ENCODE measurements at regions not wholly inside any gene's neighbourhood (a gene's known extent, or its start where the extent isn't known, plus 50 kb on each side); places are given as distances from the start of the nearest gene placed in this dataset.

- no peak overlapping the region for H3K4me3 ChIP-seq (ENCODE audit: low read length)
- H3K36me3 ChIP-seq (ENCODE audit: insufficient read depth, low read depth, low read length), result no peaks in the 10 kb centered on the region
- peaks cover 3% of the 10 kb centered on the region; the same call in 1 of the 2 replicates for H3K4me1 ChIP-seq (ENCODE audit: insufficient read depth, low read length)
- no peak overlapping the region for H3K27ac ChIP-seq (ENCODE audit: low read length)
- no peaks in the 10 kb centered on the region for H3K27me3 ChIP-seq (ENCODE audit: insufficient read depth, low read length)
- H3K9ac ChIP-seq (ENCODE audit: low read depth, low read length), result no peak overlapping the region
- H3K9me3 ChIP-seq (ENCODE audit: insufficient read depth, low read depth, low read length), result no peaks in the 10 kb centered on the region
Measured at GRCh38 chr14:103257211-103257962, 76.7 kb upstream of the EIF5 start.

- H3K36me3 ChIP-seq (ENCODE audit: insufficient read depth, low read depth, low read length), result no peaks in the 10 kb centered on the region
- no peak overlapping the region for H3K27ac ChIP-seq (ENCODE audit: low read length)
- H3K9me3 ChIP-seq (ENCODE audit: insufficient read depth, low read depth, low read length), result no peaks in the 10 kb centered on the region
- no peaks in the 10 kb centered on the region for H3K27me3 ChIP-seq (ENCODE audit: insufficient read depth, low read length)
- no peak overlapping the region for H3K4me3 ChIP-seq (ENCODE audit: low read length)
- H3K9ac ChIP-seq (ENCODE audit: low read depth, low read length), result no peak overlapping the region
- H3K4me1 ChIP-seq (ENCODE audit: insufficient read depth, low read length), result peaks cover 3% of the 10 kb centered on the region; the same call in 1 of the 2 replicates
Measured at GRCh38 chr14:103258211-103258610, 75.8 kb upstream of the EIF5 start.

GRCh38 chr14:103259184-103259583 is 74.9 kb upstream of the EIF5 start:
- Histone ChIP-seq H3K27me3 (ENCODE audit: insufficient read depth, low read length) (no peaks in the 10 kb centered on the region), H3K9ac (ENCODE audit: low read depth, low read length) (no peak overlapping the region), H3K4me1 (ENCODE audit: insufficient read depth, low read length) (peaks cover 3% of the 10 kb centered on the region; the same call in 1 of the 2 replicates), H3K4me3 (ENCODE audit: low read length) (no peak overlapping the region), H3K9me3 (ENCODE audit: insufficient read depth, low read depth, low read length) (no peaks in the 10 kb centered on the region), H3K36me3 (ENCODE audit: insufficient read depth, low read depth, low read length) (no peaks in the 10 kb centered on the region), H3K27ac (ENCODE audit: low read length) (no peak overlapping the region)

- peaks cover 3% of the 10 kb centered on the region; the same call in 1 of the 2 replicates for H3K4me1 ChIP-seq (ENCODE audit: insufficient read depth, low read length)
- H3K4me3 ChIP-seq (ENCODE audit: low read length), result no peak overlapping the region
- no peaks in the 10 kb centered on the region for H3K9me3 ChIP-seq (ENCODE audit: insufficient read depth, low read depth, low read length)
- no peaks in the 10 kb centered on the region for H3K27me3 ChIP-seq (ENCODE audit: insufficient read depth, low read length)
- no peaks in the 10 kb centered on the region for H3K36me3 ChIP-seq (ENCODE audit: insufficient read depth, low read depth, low read length)
- no peak overlapping the region for H3K9ac ChIP-seq (ENCODE audit: low read depth, low read length)
- no peak overlapping the region for H3K27ac ChIP-seq (ENCODE audit: low read length)
Measured at GRCh38 chr14:103259801-103260628, 74.0 kb upstream of the EIF5 start.

GRCh38 chr14:103260629-103261124 is 73.4 kb upstream of the EIF5 start:
- Histone ChIP-seq H3K27me3 (ENCODE audit: insufficient read depth, low read length) (no peaks in the 10 kb centered on the region), H3K9ac (ENCODE audit: low read depth, low read length) (no peak overlapping the region), H3K27ac (ENCODE audit: low read length) (no peak overlapping the region), H3K36me3 (ENCODE audit: insufficient read depth, low read depth, low read length) (no peaks in the 10 kb centered on the region), H3K9me3 (ENCODE audit: insufficient read depth, low read depth, low read length) (peaks cover 5% of the 10 kb centered on the region; the same call in 1 of the 2 replicates), H3K4me3 (ENCODE audit: low read length) (no peak overlapping the region), H3K4me1 (ENCODE audit: insufficient read depth, low read length) (peaks cover 3% of the 10 kb centered on the region; the same call in 1 of the 2 replicates)

- Histone ChIP-seq H3K27me3 (ENCODE audit: insufficient read depth, low read length) (peaks cover 4% of the 10 kb centered on the region; the same call in 1 of the 2 replicates), H3K9me3 (ENCODE audit: insufficient read depth, low read depth, low read length) (peaks cover 7% of the 10 kb centered on the region; the same call in 1 of the 2 replicates), H3K9ac (ENCODE audit: low read depth, low read length) (no peak overlapping the region), H3K27ac (ENCODE audit: low read length) (no peak overlapping the region), H3K4me3 (ENCODE audit: low read length) (no peak overlapping the region), H3K36me3 (ENCODE audit: insufficient read depth, low read depth, low read length) (no peaks in the 10 kb centered on the region), H3K4me1 (ENCODE audit: insufficient read depth, low read length) (no peaks in the 10 kb centered on the region; the same call in 1 of the 2 replicates)
Measured at GRCh38 chr14:103267226-103267910, 66.7 kb upstream of the EIF5 start.

- no peaks in the 10 kb centered on the region for H3K9me3 ChIP-seq (ENCODE audit: insufficient read depth, low read depth, low read length)
- H3K27ac ChIP-seq (ENCODE audit: low read length), result no peak overlapping the region
- H3K9ac ChIP-seq (ENCODE audit: low read depth, low read length), result no peak overlapping the region
- no peaks in the 10 kb centered on the region for H3K4me1 ChIP-seq (ENCODE audit: insufficient read depth, low read length)
- no peak overlapping the region for H3K4me3 ChIP-seq (ENCODE audit: low read length)
- peaks cover 41% of the 10 kb centered on the region for H3K27me3 ChIP-seq (ENCODE audit: insufficient read depth, low read length)
- H3K36me3 ChIP-seq (ENCODE audit: insufficient read depth, low read depth, low read length), result no peaks in the 10 kb centered on the region
Measured at GRCh38 chr14:103271189-103271588, 62.8 kb upstream of the EIF5 start.

- no peaks in the 10 kb centered on the region for H3K4me1 ChIP-seq (ENCODE audit: insufficient read depth, low read length)
- peak overlapping the region; percentile 52; the same call in 1 of the 2 replicates for H3K4me3 ChIP-seq (ENCODE audit: low read length)
- H3K36me3 ChIP-seq (ENCODE audit: insufficient read depth, low read depth, low read length), result no peaks in the 10 kb centered on the region
- H3K9ac ChIP-seq (ENCODE audit: low read depth, low read length), result no peak overlapping the region
- no peaks in the 10 kb centered on the region for H3K9me3 ChIP-seq (ENCODE audit: insufficient read depth, low read depth, low read length)
- peaks cover 58% of the 10 kb centered on the region for H3K27me3 ChIP-seq (ENCODE audit: insufficient read depth, low read length)
- no peak overlapping the region for H3K27ac ChIP-seq (ENCODE audit: low read length)
Measured at GRCh38 chr14:103273145-103273744, 60.8 kb upstream of the EIF5 start.

GRCh38 chr14:103273745-103274615 is 60.1 kb upstream of the EIF5 start:
- Histone ChIP-seq H3K4me1 (ENCODE audit: insufficient read depth, low read length) (no peaks in the 10 kb centered on the region), H3K9me3 (ENCODE audit: insufficient read depth, low read depth, low read length) (no peaks in the 10 kb centered on the region), H3K36me3 (ENCODE audit: insufficient read depth, low read depth, low read length) (no peaks in the 10 kb centered on the region), H3K27me3 (ENCODE audit: insufficient read depth, low read length) (peaks cover 64% of the 10 kb centered on the region), H3K4me3 (ENCODE audit: low read length) (peak overlapping the region; percentile 52; the same call in 1 of the 2 replicates), H3K9ac (ENCODE audit: low read depth, low read length) (no peak overlapping the region), H3K27ac (ENCODE audit: low read length) (no peak overlapping the region)

GRCh38 chr14:103275000-103275399 is 59.0 kb upstream of the EIF5 start:
- Histone ChIP-seq H3K27ac (ENCODE audit: low read length) (no peak overlapping the region), H3K9me3 (ENCODE audit: insufficient read depth, low read depth, low read length) (no peaks in the 10 kb centered on the region), H3K4me1 (ENCODE audit: insufficient read depth, low read length) (no peaks in the 10 kb centered on the region), H3K36me3 (ENCODE audit: insufficient read depth, low read depth, low read length) (no peaks in the 10 kb centered on the region), H3K4me3 (ENCODE audit: low read length) (no peak overlapping the region), H3K9ac (ENCODE audit: low read depth, low read length) (no peak overlapping the region), H3K27me3 (ENCODE audit: insufficient read depth, low read length) (peaks cover 74% of the 10 kb centered on the region)

All from iPS-20b (cell line).